ENCODE measurements at regions not wholly inside any gene's neighbourhood (a gene's known extent, or its start where the extent isn't known, plus 50 kb on each side); places are given as distances from the start of the nearest gene placed in this dataset.

- DNase-seq: no peak
- TF ChIP-seq CTCF (IDR thresholded peaks at IDR 0.05): no peak
- no peak for TF ChIP-seq POLR2A (IDR thresholded peaks at IDR 0.05)
- Histone ChIP-seq H3K4me1 (no peaks in the 10 kb centered on the region), H3K4me3 (no peak overlapping the region), H3K36me3 (no peaks in the 10 kb centered on the region), H3K27me3 (no peaks in the 10 kb centered on the region), H3K27ac (no peak overlapping the region), H3K9me3 (no peaks in the 10 kb centered on the region)
- intact Hi-C loops (cut with DNase I; ENCODE audit: low total_unique reads): no loop called here
Observed at GRCh38 chr1:199264283-199264682, 625.4 kb downstream of the PTPRC start.

GRCh38 chr1:199264911-199265310 is 626.1 kb downstream of the PTPRC start:
- TF ChIP-seq CTCF (IDR thresholded peaks at IDR 0.05) (no peak), POLR2A (IDR thresholded peaks at IDR 0.05) (no peak)
- Histone ChIP-seq H3K27ac (no peak overlapping the region), H3K4me3 (no peak overlapping the region), H3K36me3 (no peaks in the 10 kb centered on the region), H3K9me3 (no peaks in the 10 kb centered on the region), H3K27me3 (no peaks in the 10 kb centered on the region), H3K4me1 (no peaks in the 10 kb centered on the region)
- intact Hi-C loops (cut with DNase I; ENCODE audit: low total_unique reads): no loop called here
- no peak for DNase-seq

- H3K9me3 ChIP-seq: no peaks in the 10 kb centered on the region
- intact Hi-C loops (cut with DNase I; ENCODE audit: low total_unique reads): no loop called here
- no peaks in the 10 kb centered on the region for H3K4me1 ChIP-seq
- no peak overlapping the region for H3K27ac ChIP-seq
- H3K4me3 ChIP-seq: no peak overlapping the region
- TF ChIP-seq POLR2A (IDR thresholded peaks at IDR 0.05) (no peak), CTCF (IDR thresholded peaks at IDR 0.05) (no peak)
- no peaks in the 10 kb centered on the region for H3K27me3 ChIP-seq
- DNase-seq: no peak
- H3K36me3 ChIP-seq: no peaks in the 10 kb centered on the region
Observed at GRCh38 chr1:199265319-199265718, 626.5 kb downstream of the PTPRC start.

GRCh38 chr1:199269241-199269640 is 630.4 kb downstream of the PTPRC start:
- H3K4me3 ChIP-seq: no peak overlapping the region
- no peaks in the 10 kb centered on the region for H3K36me3 ChIP-seq
- H3K9me3 ChIP-seq: no peaks in the 10 kb centered on the region
- no peak overlapping the region for H3K27ac ChIP-seq
- H3K27me3 ChIP-seq: no peaks in the 10 kb centered on the region
- intact Hi-C loops (cut with DNase I; ENCODE audit: low total_unique reads): no loop called here
- DNase-seq: no peak
- H3K4me1 ChIP-seq: no peaks in the 10 kb centered on the region
- TF ChIP-seq CTCF (IDR thresholded peaks at IDR 0.05) (no peak), POLR2A (IDR thresholded peaks at IDR 0.05) (no peak)

GRCh38 chr1:199272139-199272544 is 633.3 kb downstream of the PTPRC start:
- H3K27ac ChIP-seq: no peak overlapping the region
- intact Hi-C loops (cut with DNase I; ENCODE audit: low total_unique reads): no loop called here
- no peak for DNase-seq
- no peaks in the 10 kb centered on the region for H3K27me3 ChIP-seq
- H3K36me3 ChIP-seq: no peaks in the 10 kb centered on the region
- no peak for TF ChIP-seq POLR2A (IDR thresholded peaks at IDR 0.05)
- H3K9me3 ChIP-seq: no peaks in the 10 kb centered on the region
- H3K4me3 ChIP-seq: no peak overlapping the region
- H3K4me1 ChIP-seq: no peaks in the 10 kb centered on the region

- Histone ChIP-seq H3K27me3 (no peaks in the 10 kb centered on the region), H3K9me3 (no peaks in the 10 kb centered on the region), H3K36me3 (no peaks in the 10 kb centered on the region), H3K27ac (no peak overlapping the region), H3K4me1 (no peaks in the 10 kb centered on the region), H3K4me3 (no peak overlapping the region)
- no peak for DNase-seq
- intact Hi-C loops (cut with DNase I; ENCODE audit: low total_unique reads): no loop called here
- TF ChIP-seq CTCF (IDR thresholded peaks at IDR 0.05) (no peak), POLR2A (IDR thresholded peaks at IDR 0.05) (no peak)
Observed at GRCh38 chr1:199272628-199273086, 633.8 kb downstream of the PTPRC start.
